ENCODE measurements at regions not wholly inside any gene's neighbourhood (a gene's known extent, or its start where the extent isn't known, plus 50 kb on each side); places are given as distances from the start of the nearest gene placed in this dataset.

GRCh38 chr5:61263561-61264272 is 68.3 kb upstream of the ZSWIM6 start:
- no peak for DNase-seq

- DNase-seq = no peak
Measured at GRCh38 chr5:61264273-61264661, 67.8 kb upstream of the ZSWIM6 start.

- DNase-seq = no peak
Measured at GRCh38 chr5:61267116-61267515, 64.9 kb upstream of the ZSWIM6 start.

- DNase-seq = no peak
Measured at GRCh38 chr5:61268871-61269270, 63.2 kb upstream of the ZSWIM6 start.

- DNase-seq = no peak
Measured at GRCh38 chr5:61270510-61271165, 61.4 kb upstream of the ZSWIM6 start.

GRCh38 chr5:61272688-61273087 is 59.4 kb upstream of the ZSWIM6 start:
- no peak for DNase-seq

GRCh38 chr5:61273279-61273975 is 58.6 kb upstream of the ZSWIM6 start:
- peak; percentile 45 for DNase-seq

GRCh38 chr5:61274511-61274911 is 57.5 kb upstream of the ZSWIM6 start:
- peak; percentile 34 for DNase-seq

GRCh38 chr5:61275841-61276240 is 56.2 kb upstream of the ZSWIM6 start:
- peak; percentile 96 for DNase-seq

- peak; percentile 65 for DNase-seq
Measured at GRCh38 chr5:61277190-61277589, 54.9 kb upstream of the ZSWIM6 start.

GRCh38 chr5:61277781-61278180 is 54.3 kb upstream of the ZSWIM6 start:
- DNase-seq = no peak

- no peak for DNase-seq
Measured at GRCh38 chr5:61279725-61280124, 52.3 kb upstream of the ZSWIM6 start.

GRCh38 chr5:61280205-61280604 is 51.9 kb upstream of the ZSWIM6 start:
- peak; percentile 77 for DNase-seq

- no peak for DNase-seq
Measured at GRCh38 chr5:61280761-61281427, 51.2 kb upstream of the ZSWIM6 start.

GRCh38 chr5:61281686-61282085 is 50.4 kb upstream of the ZSWIM6 start:
- no peak for DNase-seq
